ENCODE measurements at regions not wholly inside any gene's neighbourhood (a gene's known extent, or its start where the extent isn't known, plus 50 kb on each side); places are given as distances from the start of the nearest gene placed in this dataset.

GRCh38 chr1:84740050-84740714 lies 49.9 kb upstream of the SSX2IP start:
- TF ChIP-seq, protein P1, sequence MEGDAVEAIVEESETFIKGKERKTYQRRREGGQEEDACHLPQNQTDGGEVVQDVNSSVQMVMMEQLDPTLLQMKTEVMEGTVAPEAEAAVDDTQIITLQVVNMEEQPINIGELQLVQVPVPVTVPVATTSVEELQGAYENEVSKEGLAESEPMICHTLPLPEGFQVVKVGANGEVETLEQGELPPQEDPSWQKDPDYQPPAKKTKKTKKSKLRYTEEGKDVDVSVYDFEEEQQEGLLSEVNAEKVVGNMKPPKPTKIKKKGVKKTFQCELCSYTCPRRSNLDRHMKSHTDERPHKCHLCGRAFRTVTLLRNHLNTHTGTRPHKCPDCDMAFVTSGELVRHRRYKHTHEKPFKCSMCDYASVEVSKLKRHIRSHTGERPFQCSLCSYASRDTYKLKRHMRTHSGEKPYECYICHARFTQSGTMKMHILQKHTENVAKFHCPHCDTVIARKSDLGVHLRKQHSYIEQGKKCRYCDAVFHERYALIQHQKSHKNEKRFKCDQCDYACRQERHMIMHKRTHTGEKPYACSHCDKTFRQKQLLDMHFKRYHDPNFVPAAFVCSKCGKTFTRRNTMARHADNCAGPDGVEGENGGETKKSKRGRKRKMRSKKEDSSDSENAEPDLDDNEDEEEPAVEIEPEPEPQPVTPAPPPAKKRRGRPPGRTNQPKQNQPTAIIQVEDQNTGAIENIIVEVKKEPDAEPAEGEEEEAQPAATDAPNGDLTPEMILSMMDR (tag by site-specific recombination; IDR thresholded peaks at IDR 0.05) = no peak
- TF ChIP-seq, protein P2, sequence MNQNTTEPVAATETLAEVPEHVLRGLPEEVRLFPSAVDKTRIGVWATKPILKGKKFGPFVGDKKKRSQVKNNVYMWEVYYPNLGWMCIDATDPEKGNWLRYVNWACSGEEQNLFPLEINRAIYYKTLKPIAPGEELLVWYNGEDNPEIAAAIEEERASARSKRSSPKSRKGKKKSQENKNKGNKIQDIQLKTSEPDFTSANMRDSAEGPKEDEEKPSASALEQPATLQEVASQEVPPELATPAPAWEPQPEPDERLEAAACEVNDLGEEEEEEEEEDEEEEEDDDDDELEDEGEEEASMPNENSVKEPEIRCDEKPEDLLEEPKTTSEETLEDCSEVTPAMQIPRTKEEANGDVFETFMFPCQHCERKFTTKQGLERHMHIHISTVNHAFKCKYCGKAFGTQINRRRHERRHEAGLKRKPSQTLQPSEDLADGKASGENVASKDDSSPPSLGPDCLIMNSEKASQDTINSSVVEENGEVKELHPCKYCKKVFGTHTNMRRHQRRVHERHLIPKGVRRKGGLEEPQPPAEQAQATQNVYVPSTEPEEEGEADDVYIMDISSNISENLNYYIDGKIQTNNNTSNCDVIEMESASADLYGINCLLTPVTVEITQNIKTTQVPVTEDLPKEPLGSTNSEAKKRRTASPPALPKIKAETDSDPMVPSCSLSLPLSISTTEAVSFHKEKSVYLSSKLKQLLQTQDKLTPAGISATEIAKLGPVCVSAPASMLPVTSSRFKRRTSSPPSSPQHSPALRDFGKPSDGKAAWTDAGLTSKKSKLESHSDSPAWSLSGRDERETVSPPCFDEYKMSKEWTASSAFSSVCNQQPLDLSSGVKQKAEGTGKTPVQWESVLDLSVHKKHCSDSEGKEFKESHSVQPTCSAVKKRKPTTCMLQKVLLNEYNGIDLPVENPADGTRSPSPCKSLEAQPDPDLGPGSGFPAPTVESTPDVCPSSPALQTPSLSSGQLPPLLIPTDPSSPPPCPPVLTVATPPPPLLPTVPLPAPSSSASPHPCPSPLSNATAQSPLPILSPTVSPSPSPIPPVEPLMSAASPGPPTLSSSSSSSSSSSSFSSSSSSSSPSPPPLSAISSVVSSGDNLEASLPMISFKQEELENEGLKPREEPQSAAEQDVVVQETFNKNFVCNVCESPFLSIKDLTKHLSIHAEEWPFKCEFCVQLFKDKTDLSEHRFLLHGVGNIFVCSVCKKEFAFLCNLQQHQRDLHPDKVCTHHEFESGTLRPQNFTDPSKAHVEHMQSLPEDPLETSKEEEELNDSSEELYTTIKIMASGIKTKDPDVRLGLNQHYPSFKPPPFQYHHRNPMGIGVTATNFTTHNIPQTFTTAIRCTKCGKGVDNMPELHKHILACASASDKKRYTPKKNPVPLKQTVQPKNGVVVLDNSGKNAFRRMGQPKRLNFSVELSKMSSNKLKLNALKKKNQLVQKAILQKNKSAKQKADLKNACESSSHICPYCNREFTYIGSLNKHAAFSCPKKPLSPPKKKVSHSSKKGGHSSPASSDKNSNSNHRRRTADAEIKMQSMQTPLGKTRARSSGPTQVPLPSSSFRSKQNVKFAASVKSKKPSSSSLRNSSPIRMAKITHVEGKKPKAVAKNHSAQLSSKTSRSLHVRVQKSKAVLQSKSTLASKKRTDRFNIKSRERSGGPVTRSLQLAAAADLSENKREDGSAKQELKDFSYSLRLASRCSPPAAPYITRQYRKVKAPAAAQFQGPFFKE (tag by site-specific recombination; IDR thresholded peaks at IDR 0.05; ENCODE audit: borderline replicate concordance) = no peak
- TF ChIP-seq ATF2 (tag by site-specific recombination; IDR thresholded peaks at IDR 0.05; ENCODE audit: low read depth) = no peak
- no peak for TF ChIP-seq ZBTB21 (tag by site-specific recombination; IDR thresholded peaks at IDR 0.05)
- no peak for TF ChIP-seq ZFP3 (tag by site-specific recombination; IDR thresholded peaks at IDR 0.05; ENCODE audit: low read depth)
- TF ChIP-seq SCRT2 (tag by site-specific recombination; IDR thresholded peaks at IDR 0.05) = no peak
- TF ChIP-seq ZNF404 (tag by site-specific recombination; IDR thresholded peaks at IDR 0.05) = no peak

Data from HEK293 (cell line).